MM.1S (cell line): ENCODE measurements at regions not wholly inside any gene's neighbourhood (a gene's known extent, or its start where the extent isn't known, plus 50 kb on each side); places are given as distances from the start of the nearest gene placed in this dataset.

ENCODE experiments used
- DNase-seq: peaks from one replicate; pipeline ENCODE4 v3.0.0-alpha.2; 2015
- H2AFZ ChIP-seq: fragments of 300-600 bp; sonication (generic); 2 replicates; pipeline ENCODE4 v1.6.0; 2016; ENCODE audit warnings: antibody characterized with exemption, low read length
- H3F3A ChIP-seq: fragments of 300-600 bp; sonication (generic); 2 replicates; pipeline ENCODE4 v1.6.1; 2016; ENCODE audit warnings: mild to moderate bottlenecking, antibody characterized with exemption, low read length, moderate library complexity, mixed read lengths; ENCODE audit not compliant: insufficient read depth
- H3K27ac ChIP-seq: fragments of 300-600 bp; sonication (generic); 2 replicates; pipeline ENCODE4 v1.5.1; 2016; ENCODE audit warnings: mild to moderate bottlenecking, low read length
- H3K27me3 ChIP-seq: fragments of 300-600 bp; sonication (generic); replicated peaks from 2 replicates; pipeline ENCODE4 v1.6.0; 2016; ENCODE audit warnings: low read length; ENCODE audit not compliant: insufficient read depth
- H3K36me3 ChIP-seq: fragments of 300-600 bp; sonication (generic); replicated peaks from 2 replicates; pipeline ENCODE4 v1.6.1; 2016; ENCODE audit warnings: mild to moderate bottlenecking, low read length, mixed read lengths; ENCODE audit not compliant: insufficient read depth
- H3K4me1 ChIP-seq: fragments of 300-600 bp; sonication (generic); 2 replicates; pipeline ENCODE4 v1.6.1; 2016; ENCODE audit warnings: low read length, mixed read lengths
- H3K4me2 ChIP-seq: fragments of 300-600 bp; sonication (generic); 2 replicates; pipeline ENCODE4 v1.6.0; 2016; ENCODE audit warnings: low read depth, low read length
- H3K4me3 ChIP-seq: fragments of 300-600 bp; sonication (generic); 2 replicates; pipeline ENCODE4 v1.5.1; 2016; ENCODE audit warnings: low read length, mixed read lengths
- H3K79me2 ChIP-seq: fragments of 300-600 bp; sonication (generic); 2 replicates; pipeline ENCODE4 v1.6.1; 2016; ENCODE audit warnings: mixed run types, low read length, mixed read lengths
- H3K9ac ChIP-seq: fragments of 300-600 bp; sonication (generic); 2 replicates; pipeline ENCODE4 v1.6.1; 2016; ENCODE audit warnings: low read length, mixed read lengths
- H3K9me2 ChIP-seq: fragments of 300-600 bp; sonication (generic); replicated peaks from 2 replicates; pipeline ENCODE4 v1.6.1; 2016; ENCODE audit warnings: mild to moderate bottlenecking, low read length, mixed read lengths; ENCODE audit not compliant: insufficient read depth
- H3K9me3 ChIP-seq: fragments of 300-600 bp; sonication (generic); replicated peaks from 2 replicates; pipeline ENCODE4 v1.6.1; 2016; ENCODE audit warnings: mild to moderate bottlenecking, low read length, mixed read lengths; ENCODE audit not compliant: insufficient read depth
- H4K20me1 ChIP-seq: fragments of 300-600 bp; sonication (generic); 2 replicates; pipeline ENCODE4 v1.6.1; 2016; ENCODE audit warnings: mild to moderate bottlenecking, low read length, moderate library complexity, mixed read lengths; ENCODE audit not compliant: insufficient read depth
- EZH2 ChIP-seq: fragments of 300-600 bp; sonication (generic); optimal IDR thresholded peaks from 2 replicates; pipeline ENCODE3; 2017; ENCODE audit warnings: low read depth, mild to moderate bottlenecking, antibody characterized with exemption, low read length, mixed read lengths
- EZH2phosphoT487 ChIP-seq: fragments of 300-600 bp; sonication (generic); IDR thresholded peaks from 2 replicates; pipeline ENCODE4 v1.6.1; 2018; ENCODE audit warnings: antibody characterized with exemption, low read length
- TF ChIP-seq, protein P1 (sequence below): fragments of 300-600 bp; sonication (generic); IDR thresholded peaks from 2 replicates; pipeline ENCODE4 v1.5.1; 2016; ENCODE audit warnings: antibody characterized with exemption, low read length, mixed read lengths

- no peaks in the 10 kb centered on the region for H3K4me1 ChIP-seq
- no peaks in the 10 kb centered on the region for H3K27me3 ChIP-seq
- H3F3A ChIP-seq: no peaks in the 10 kb centered on the region
- no peaks in the 10 kb centered on the region for H3K36me3 ChIP-seq
- TF ChIP-seq, protein P1, sequence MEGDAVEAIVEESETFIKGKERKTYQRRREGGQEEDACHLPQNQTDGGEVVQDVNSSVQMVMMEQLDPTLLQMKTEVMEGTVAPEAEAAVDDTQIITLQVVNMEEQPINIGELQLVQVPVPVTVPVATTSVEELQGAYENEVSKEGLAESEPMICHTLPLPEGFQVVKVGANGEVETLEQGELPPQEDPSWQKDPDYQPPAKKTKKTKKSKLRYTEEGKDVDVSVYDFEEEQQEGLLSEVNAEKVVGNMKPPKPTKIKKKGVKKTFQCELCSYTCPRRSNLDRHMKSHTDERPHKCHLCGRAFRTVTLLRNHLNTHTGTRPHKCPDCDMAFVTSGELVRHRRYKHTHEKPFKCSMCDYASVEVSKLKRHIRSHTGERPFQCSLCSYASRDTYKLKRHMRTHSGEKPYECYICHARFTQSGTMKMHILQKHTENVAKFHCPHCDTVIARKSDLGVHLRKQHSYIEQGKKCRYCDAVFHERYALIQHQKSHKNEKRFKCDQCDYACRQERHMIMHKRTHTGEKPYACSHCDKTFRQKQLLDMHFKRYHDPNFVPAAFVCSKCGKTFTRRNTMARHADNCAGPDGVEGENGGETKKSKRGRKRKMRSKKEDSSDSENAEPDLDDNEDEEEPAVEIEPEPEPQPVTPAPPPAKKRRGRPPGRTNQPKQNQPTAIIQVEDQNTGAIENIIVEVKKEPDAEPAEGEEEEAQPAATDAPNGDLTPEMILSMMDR: no peak
- TF ChIP-seq EZH2phosphoT487 (no peak), EZH2 (no peak)
- DNase-seq: no peak
- no peak overlapping the region for H2AFZ ChIP-seq
- H3K9me2 ChIP-seq: no peaks in the 10 kb centered on the region
- no peak overlapping the region for H3K4me2 ChIP-seq
- H3K4me3 ChIP-seq: no peak overlapping the region
- no peak overlapping the region for H3K27ac ChIP-seq
- H4K20me1 ChIP-seq: no peaks in the 10 kb centered on the region
- H3K79me2 ChIP-seq: no peaks in the 10 kb centered on the region
- no peak overlapping the region for H3K9ac ChIP-seq
- H3K9me3 ChIP-seq: no peaks in the 10 kb centered on the region
Observed at GRCh38 chr10:118408181-118408580, 66.1 kb upstream of the FAM204A start.

DNA sequence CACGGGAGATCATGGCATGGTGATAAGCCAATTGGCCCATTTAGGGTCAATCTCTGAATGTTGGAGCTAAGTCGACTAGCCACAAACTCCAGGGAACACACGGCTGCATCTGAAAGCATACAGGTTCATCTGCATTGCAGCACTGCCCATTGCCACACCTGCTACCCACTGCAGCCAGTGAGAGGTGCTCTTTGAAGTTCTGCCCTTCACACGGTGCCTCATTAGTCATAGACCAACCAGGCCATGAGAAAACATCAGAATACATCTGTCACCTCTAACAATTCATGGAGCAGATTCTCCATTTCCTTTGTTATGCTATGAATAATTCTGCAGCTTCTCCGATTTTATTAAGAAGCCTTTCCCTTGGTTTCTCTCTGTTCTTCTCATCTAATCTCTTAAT lies 65.7 kb upstream of the FAM204A start:
- Histone ChIP-seq H2AFZ (no peak overlapping the region), H3K4me3 (no peak overlapping the region), H3K9me3 (no peaks in the 10 kb centered on the region), H3K9ac (no peak overlapping the region), H4K20me1 (no peaks in the 10 kb centered on the region), H3K79me2 (no peaks in the 10 kb centered on the region), H3K36me3 (no peaks in the 10 kb centered on the region), H3K27me3 (no peaks in the 10 kb centered on the region), H3K27ac (no peak overlapping the region), H3K9me2 (no peaks in the 10 kb centered on the region), H3F3A (no peaks in the 10 kb centered on the region), H3K4me1 (no peaks in the 10 kb centered on the region), H3K4me2 (no peak overlapping the region)
- TF ChIP-seq EZH2: no peak
- no peak for TF ChIP-seq EZH2phosphoT487
- TF ChIP-seq, protein P1: no peak
- DNase-seq: no peak

GRCh38 chr10:118407026-118407425 lies 64.9 kb upstream of the FAM204A start:
- Histone ChIP-seq H4K20me1 (no peaks in the 10 kb centered on the region), H3K27ac (no peak overlapping the region), H3K9me2 (no peaks in the 10 kb centered on the region), H3K4me2 (no peak overlapping the region), H3K9me3 (no peaks in the 10 kb centered on the region), H3K9ac (no peak overlapping the region), H3K79me2 (no peaks in the 10 kb centered on the region), H3K4me3 (no peak overlapping the region), H3K36me3 (no peaks in the 10 kb centered on the region), H2AFZ (no peak overlapping the region), H3F3A (no peaks in the 10 kb centered on the region), H3K4me1 (no peaks in the 10 kb centered on the region), H3K27me3 (no peaks in the 10 kb centered on the region)
- no peak for DNase-seq
- TF ChIP-seq, protein P1: no peak
- no peak for TF ChIP-seq EZH2
- TF ChIP-seq EZH2phosphoT487: no peak
